Esophagus squamous epithelium (tissue), 5 donors: ENCODE measurements at regions not wholly inside any gene's neighbourhood (a gene's known extent, or its start where the extent isn't known, plus 50 kb on each side); places are given as distances from the start of the nearest gene placed in this dataset.

ENCODE experiments used
- DNase-seq: peaks from one replicate; lab custom pipeline; 2025; lab: John Stamatoyannopoulos, UW
- H3K27ac ChIP-seq, 4 donors: fragments of 200-600 bp; sonication (generic); one replicate each; pipeline ENCODE4 v1.5.1; 2016 to 2019; ENCODE audit warnings: mild to moderate bottlenecking in 1 of 4
- H3K27me3 ChIP-seq, 4 donors: fragments of 200-600 bp; sonication (generic); 1 replicate in 3 of 4; 2 replicates in 1 of 4; pipeline versions ENCODE4 v1.5.1 to v1.6.0; 2017 to 2021; ENCODE audit warnings: antibody characterized with exemption in 1 of 4
- H3K36me3 ChIP-seq, 3 donors: fragments of 200-600 bp; sonication (generic); one replicate each; pipeline ENCODE4 v1.5.1; 2016 to 2019
- H3K4me1 ChIP-seq, 3 donors: fragments of 200-600 bp; sonication (generic); one replicate each; pipeline ENCODE4 v1.5.1; 2017 to 2019
- H3K4me3 ChIP-seq, 4 donors: fragments of 200-600 bp; sonication (generic); 1 replicate in 3 of 4; 2 replicates in 1 of 4; pipeline ENCODE4 v1.5.1; 2016 to 2019; ENCODE audit warnings: mild to moderate bottlenecking in 2 of 4, moderate library complexity in 1 of 4
- H3K9me3 ChIP-seq, 3 donors: fragments of 200-600 bp; sonication (generic); one replicate each; pipeline ENCODE4 v1.5.1; 2016 to 2019
- POLR2A ChIP-seq, 4 donors: fragments of 450-650 bp; IDR thresholded peaks; one replicate each; pipeline ENCODE4 v1.6.1; 2017; ENCODE audit warnings: antibody characterized with exemption in 4 of 4, mild to moderate bottlenecking in 4 of 4, moderate library complexity in 3 of 4
- WGBS, 2 donors: methylation state at CpG; one replicate each; pipeline ENCODE4 v1.1.5; 2018; 5-methylcytosine and 5-hydroxymethylcytosine counted together
- intact Hi-C: fragments of 100-400 bp; cut with DNase I; formaldehyde crosslinking; loops from one replicate; pipeline ENCODE4 v1.15.0; 2022
- TF ChIP-seq, protein P1 (sequence below), 6 experiments: fragments of 450-650 bp in 4 of 6; fragments of 200-600 bp in 2 of 6; sonication (generic) in 2 of 6; IDR thresholded peaks; one replicate each; pipeline ENCODE4 v1.5.1; 2016 to 2019; ENCODE audit warnings: antibody characterized with exemption in 6 of 6, mild to moderate bottlenecking in 4 of 6, moderate library complexity in 4 of 6
- donor health status: DM: yes; HTN: yes; CAD: no.

GRCh38 chr9:1732670-1733069 lies 282.5 kb upstream of the SMARCA2 start:
- TF ChIP-seq, protein P1, sequence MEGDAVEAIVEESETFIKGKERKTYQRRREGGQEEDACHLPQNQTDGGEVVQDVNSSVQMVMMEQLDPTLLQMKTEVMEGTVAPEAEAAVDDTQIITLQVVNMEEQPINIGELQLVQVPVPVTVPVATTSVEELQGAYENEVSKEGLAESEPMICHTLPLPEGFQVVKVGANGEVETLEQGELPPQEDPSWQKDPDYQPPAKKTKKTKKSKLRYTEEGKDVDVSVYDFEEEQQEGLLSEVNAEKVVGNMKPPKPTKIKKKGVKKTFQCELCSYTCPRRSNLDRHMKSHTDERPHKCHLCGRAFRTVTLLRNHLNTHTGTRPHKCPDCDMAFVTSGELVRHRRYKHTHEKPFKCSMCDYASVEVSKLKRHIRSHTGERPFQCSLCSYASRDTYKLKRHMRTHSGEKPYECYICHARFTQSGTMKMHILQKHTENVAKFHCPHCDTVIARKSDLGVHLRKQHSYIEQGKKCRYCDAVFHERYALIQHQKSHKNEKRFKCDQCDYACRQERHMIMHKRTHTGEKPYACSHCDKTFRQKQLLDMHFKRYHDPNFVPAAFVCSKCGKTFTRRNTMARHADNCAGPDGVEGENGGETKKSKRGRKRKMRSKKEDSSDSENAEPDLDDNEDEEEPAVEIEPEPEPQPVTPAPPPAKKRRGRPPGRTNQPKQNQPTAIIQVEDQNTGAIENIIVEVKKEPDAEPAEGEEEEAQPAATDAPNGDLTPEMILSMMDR (IDR thresholded peaks at IDR 0.05): peak in 3 of 6 experiments; percentile 23 to 37 (median 30)
- no peak for TF ChIP-seq POLR2A (IDR thresholded peaks at IDR 0.05)

DNA sequence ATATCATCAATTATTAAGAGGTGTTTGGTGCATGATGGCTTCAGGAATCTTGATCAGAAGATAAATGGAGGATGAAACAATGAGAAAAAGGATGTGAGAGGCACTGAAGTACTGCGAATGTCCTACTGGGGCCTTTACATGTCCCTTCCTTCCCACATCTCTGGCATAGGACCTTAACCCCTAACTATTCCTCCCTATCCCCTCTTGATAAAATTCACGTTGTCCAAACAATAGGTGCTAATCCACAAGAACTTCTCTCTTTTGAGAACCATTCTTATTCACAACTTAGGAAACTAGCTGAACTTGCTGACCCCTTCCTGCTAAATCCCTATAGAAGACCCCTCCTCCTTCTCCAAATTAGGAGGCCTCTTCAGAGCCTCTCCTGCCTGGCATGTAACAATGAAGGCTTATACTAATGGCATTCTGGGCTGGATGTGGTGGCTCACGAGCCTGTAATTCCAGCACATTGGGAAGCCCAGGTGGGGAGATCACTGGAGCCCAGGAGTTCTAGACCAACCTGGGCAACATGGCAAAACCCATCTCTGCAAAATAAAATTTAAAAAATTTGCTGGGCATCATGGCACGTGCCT lies 276.5 kb upstream of the SMARCA2 start:
- H3K27ac ChIP-seq: no peak overlapping the region
- no peaks in the 10 kb centered on the region for H3K27me3 ChIP-seq
- no peaks in the 10 kb centered on the region for H3K9me3 ChIP-seq
- H3K4me1 ChIP-seq: no peaks in the 10 kb centered on the region
- TF ChIP-seq POLR2A (IDR thresholded peaks at IDR 0.05): no peak
- TF ChIP-seq, protein P1 (IDR thresholded peaks at IDR 0.05): no peak
- H3K36me3 ChIP-seq: no peaks in the 10 kb centered on the region
- H3K4me3 ChIP-seq: no peak overlapping the region
- intact Hi-C loops: no loop called here
- 54 to 66% methylated on average over 3 of the region's 4 CpGs for WGBS, 2 donors
- no peak for DNase-seq

More at GRCh38 chr9:1732670-1733069, 282.5 kb upstream of the SMARCA2 start:
- no peaks in the 10 kb centered on the region for H3K9me3 ChIP-seq
- 39 to 56% methylated on average over 4 of the region's 4 CpGs for WGBS, 2 donors
- intact Hi-C loops: no loop called here
- no peak overlapping the region for H3K4me3 ChIP-seq
- no peaks in the 10 kb centered on the region for H3K27me3 ChIP-seq
- H3K27ac ChIP-seq: no peak overlapping the region
- no peaks in the 10 kb centered on the region for H3K36me3 ChIP-seq
- no peaks in the 10 kb centered on the region for H3K4me1 ChIP-seq
- DNase-seq: no peak

DNA sequence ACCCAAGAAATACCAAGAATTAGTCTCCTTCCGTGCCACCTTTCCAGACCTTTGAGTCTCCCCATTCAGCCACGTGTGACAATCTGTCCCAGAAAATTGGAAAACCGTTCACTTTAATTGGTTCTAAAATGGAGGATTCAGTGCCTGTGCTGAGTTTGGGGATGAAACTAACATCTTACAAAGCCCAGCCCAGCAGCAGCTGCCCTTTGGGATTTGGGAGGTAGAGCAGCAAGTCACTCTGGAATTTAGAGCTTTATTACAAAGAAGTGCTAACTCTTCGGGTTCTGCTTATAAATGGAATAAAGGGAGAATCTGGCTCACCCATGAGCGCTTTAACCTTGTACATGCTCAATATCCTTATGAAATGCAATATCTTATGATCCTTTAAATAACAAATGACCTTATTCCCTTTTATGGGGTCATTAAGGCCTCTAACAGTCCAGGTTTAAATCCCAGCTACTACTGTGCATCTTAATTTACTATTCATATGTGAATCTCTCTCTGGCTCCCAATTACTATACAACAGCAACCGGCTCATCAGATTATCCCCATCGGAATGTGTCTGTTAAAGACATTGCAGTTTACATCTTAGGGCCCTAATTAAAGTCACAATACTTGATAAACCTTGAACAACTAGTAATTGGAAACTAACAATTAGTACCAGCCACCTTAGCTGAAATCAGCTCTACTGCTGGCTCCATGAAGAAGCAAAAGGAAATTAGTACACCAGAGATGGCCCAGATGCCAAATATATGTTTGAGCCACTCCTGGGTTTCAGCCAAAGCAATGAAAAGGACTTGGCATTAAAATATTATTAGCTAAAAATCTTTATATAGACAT lies 271.8 kb upstream of the SMARCA2 start:
- Histone ChIP-seq H3K4me1 (no peaks in the 10 kb centered on the region), H3K4me3 (no peak overlapping the region), H3K36me3 (no peaks in the 10 kb centered on the region), H3K9me3 (no peaks in the 10 kb centered on the region), H3K27ac (no peak overlapping the region), H3K27me3 (no peaks in the 10 kb centered on the region)
- no peak for DNase-seq
- intact Hi-C loops: no loop called here
- TF ChIP-seq POLR2A (IDR thresholded peaks at IDR 0.05): no peak
- TF ChIP-seq, protein P1 (IDR thresholded peaks at IDR 0.05): no peak
- WGBS, 2 donors: 83 to 84% methylated on average over 7 of the region's 7 CpGs

DNA sequence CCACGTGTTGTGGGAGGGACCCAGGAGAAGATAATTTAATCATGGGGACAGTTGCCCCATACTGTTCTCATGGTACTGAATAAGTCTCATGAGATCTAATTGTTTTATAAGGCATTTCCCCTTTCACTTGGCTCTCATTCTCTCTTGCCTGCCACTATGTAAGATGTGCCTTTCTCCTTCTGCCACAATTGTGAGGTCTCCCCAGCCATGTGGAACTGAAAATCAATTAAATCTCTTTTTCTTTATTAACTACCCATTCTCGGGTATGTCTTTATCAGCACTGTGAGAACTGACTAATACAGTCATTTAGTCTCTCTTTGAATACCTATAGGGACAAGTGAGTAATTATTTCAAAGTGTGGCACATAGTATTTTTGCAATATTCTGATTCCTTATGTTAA lies 269.2 kb upstream of the SMARCA2 start:
- Histone ChIP-seq H3K36me3 (no peaks in the 10 kb centered on the region), H3K4me1 (no peaks in the 10 kb centered on the region), H3K27ac (no peak overlapping the region), H3K9me3 (no peaks in the 10 kb centered on the region), H3K27me3 (no peaks in the 10 kb centered on the region), H3K4me3 (no peak overlapping the region)
- WGBS, 2 donors: 49 to 57% methylated on average over 2 of the region's 2 CpGs
- DNase-seq: no peak
- TF ChIP-seq, protein P1 (IDR thresholded peaks at IDR 0.05): no peak
- no peak for TF ChIP-seq POLR2A (IDR thresholded peaks at IDR 0.05)
- intact Hi-C loops: no loop called here

DNA sequence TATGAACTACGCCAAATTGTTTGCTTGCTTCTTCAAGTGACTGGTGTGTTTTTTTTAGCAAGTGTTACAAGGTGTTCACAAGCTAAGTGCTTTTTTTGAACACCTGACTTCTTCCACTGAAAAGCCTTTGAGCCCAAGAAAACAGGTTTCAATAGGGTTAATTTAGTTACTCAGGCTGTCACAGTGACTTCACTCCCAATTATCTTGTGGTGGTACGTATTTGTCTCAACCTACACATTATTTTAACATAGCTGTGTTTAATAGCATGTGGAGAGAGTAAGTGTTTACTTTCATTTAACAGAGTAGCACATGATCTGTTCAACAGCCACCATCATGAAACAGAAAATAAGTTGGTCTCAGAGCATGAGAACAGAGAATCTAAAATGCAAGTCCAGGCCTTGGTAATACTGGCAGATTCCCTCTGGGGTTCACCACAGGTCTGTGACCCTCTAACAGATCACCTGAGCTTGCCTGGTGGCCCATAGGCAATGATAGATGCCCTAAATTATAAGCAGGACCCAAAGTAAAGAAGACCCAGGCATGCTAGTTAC lies 267.7 kb upstream of the SMARCA2 start:
- WGBS, 2 donors: 79 to 80% methylated on average over 2 of the region's 2 CpGs
- no peaks in the 10 kb centered on the region for H3K9me3 ChIP-seq
- TF ChIP-seq, protein P1 (IDR thresholded peaks at IDR 0.05): no peak
- no peak for TF ChIP-seq POLR2A (IDR thresholded peaks at IDR 0.05)
- H3K27me3 ChIP-seq: no peaks in the 10 kb centered on the region
- no peaks in the 10 kb centered on the region for H3K36me3 ChIP-seq
- H3K27ac ChIP-seq: no peak overlapping the region
- no peak overlapping the region for H3K4me3 ChIP-seq
- no peak for DNase-seq
- no peaks in the 10 kb centered on the region for H3K4me1 ChIP-seq
- intact Hi-C loops: no loop called here
